HG02973 (cell line): ENCODE measurements at regions not wholly inside any gene's neighbourhood (a gene's known extent, or its start where the extent isn't known, plus 50 kb on each side); places are given as distances from the start of the nearest gene placed in this dataset.

Experiments
- ATAC-seq: cut with Tn5 transposase; IDR thresholded peaks from one replicate; pipeline ENCODE4 v1.9.1; 2021; ENCODE audit warnings: moderate library complexity; ENCODE audit not compliant: unreplicated experiment

GRCh38 chr2:103809941-103810441 lies 1043.9 kb upstream of the POU3F3 start:
- ATAC-seq, result no peak

GRCh38 chr2:103810875-103811274 lies 1043.0 kb upstream of the POU3F3 start:
- ATAC-seq, result no peak

- no peak for ATAC-seq
These were observed 1039.9 kb upstream of the POU3F3 start for GRCh38 chr2:103814016-103814415.

GRCh38 chr2:103815731-103816130 lies 1038.2 kb upstream of the POU3F3 start:
- no peak for ATAC-seq

- no peak for ATAC-seq
These were observed 1036.2 kb upstream of the POU3F3 start for GRCh38 chr2:103817746-103818145.

GRCh38 chr2:103818176-103818575 lies 1035.7 kb upstream of the POU3F3 start:
- ATAC-seq, result no peak

- ATAC-seq, result no peak
These were observed 1034.3 kb upstream of the POU3F3 start for GRCh38 chr2:103819599-103819998.

GRCh38 chr2:103823847-103824246 lies 1030.1 kb upstream of the POU3F3 start:
- ATAC-seq, result no peak

GRCh38 chr2:103847276-103847675 lies 1006.6 kb upstream of the POU3F3 start:
- no peak for ATAC-seq

GRCh38 chr2:103859238-103859637 lies 994.7 kb upstream of the POU3F3 start:
- ATAC-seq, result no peak

- no peak for ATAC-seq
These were observed 993.9 kb upstream of the POU3F3 start for GRCh38 chr2:103860016-103860415.

GRCh38 chr2:103868396-103868795 lies 985.5 kb upstream of the POU3F3 start:
- ATAC-seq, result no peak

GRCh38 chr2:103873716-103874351 lies 980.1 kb upstream of the POU3F3 start:
- no peak for ATAC-seq

- no peak for ATAC-seq
These were observed 978.8 kb upstream of the POU3F3 start for GRCh38 chr2:103875131-103875530.

- no peak for ATAC-seq
These were observed 978.4 kb upstream of the POU3F3 start for GRCh38 chr2:103875531-103875930.

GRCh38 chr2:103876611-103877010 lies 977.3 kb upstream of the POU3F3 start:
- no peak for ATAC-seq

- no peak for ATAC-seq
These were observed 974.8 kb upstream of the POU3F3 start for GRCh38 chr2:103879101-103879500.

- no peak for ATAC-seq
These were observed 973.7 kb upstream of the POU3F3 start for GRCh38 chr2:103880081-103880834.

GRCh38 chr2:103887625-103888024 lies 966.3 kb upstream of the POU3F3 start:
- ATAC-seq, result no peak

- no peak for ATAC-seq
These were observed 957.7 kb upstream of the POU3F3 start for GRCh38 chr2:103896182-103896581.

GRCh38 chr2:103898561-103898960 lies 955.4 kb upstream of the POU3F3 start:
- no peak for ATAC-seq

- no peak for ATAC-seq
These were observed 951.6 kb upstream of the POU3F3 start for GRCh38 chr2:103902347-103902746.
